GM19025 (cell line): ENCODE measurements at regions not wholly inside any gene's neighbourhood (a gene's known extent, or its start where the extent isn't known, plus 50 kb on each side); places are given as distances from the start of the nearest gene placed in this dataset.
A peak's percentile ranks its signal among the peaks of the same experiment; 100 is the strongest.

Source experiments
- ATAC-seq: cut with Tn5 transposase; IDR thresholded peaks from one replicate; pipeline ENCODE4 v1.9.1; 2021; ENCODE audit warnings: mild to moderate bottlenecking, low read depth, moderate library complexity; ENCODE audit not compliant: unreplicated experiment

- no peak for ATAC-seq
Measured at GRCh38 chr1:221182791-221183533, 303.7 kb downstream of the HLX start.

GRCh38 chr1:221184131-221184794 lies 305.0 kb downstream of the HLX start:
- ATAC-seq: no peak

- no peak for ATAC-seq
Measured at GRCh38 chr1:221187174-221187573, 307.9 kb downstream of the HLX start.

GRCh38 chr1:221188458-221188857 lies 309.2 kb downstream of the HLX start:
- no peak for ATAC-seq

GRCh38 chr1:221190249-221190648 lies 311.0 kb downstream of the HLX start:
- ATAC-seq: no peak

- ATAC-seq: no peak
Measured at GRCh38 chr1:221192055-221192454, 312.8 kb downstream of the HLX start.

- ATAC-seq: no peak
Measured at GRCh38 chr1:221200464-221200863, 321.2 kb downstream of the HLX start.

GRCh38 chr1:221201773-221202172 lies 322.5 kb downstream of the HLX start:
- no peak for ATAC-seq

GRCh38 chr1:221203224-221204054 lies 324.2 kb downstream of the HLX start:
- ATAC-seq: peak; percentile 55

- no peak for ATAC-seq
Measured at GRCh38 chr1:221204055-221204833, 325.0 kb downstream of the HLX start.

GRCh38 chr1:221206076-221206475 lies 326.8 kb downstream of the HLX start:
- no peak for ATAC-seq

GRCh38 chr1:221212926-221213325 lies 333.7 kb downstream of the HLX start:
- no peak for ATAC-seq

GRCh38 chr1:221217029-221217428 lies 337.8 kb downstream of the HLX start:
- ATAC-seq: no peak

- ATAC-seq: no peak
Measured at GRCh38 chr1:221223281-221223680, 344.0 kb downstream of the HLX start.

- no peak for ATAC-seq
Measured at GRCh38 chr1:221227460-221227859, 348.2 kb downstream of the HLX start.

GRCh38 chr1:221227872-221228337 lies 348.7 kb downstream of the HLX start:
- ATAC-seq: no peak

- ATAC-seq: no peak
Measured at GRCh38 chr1:221228594-221228993, 349.4 kb downstream of the HLX start.

- no peak for ATAC-seq
Measured at GRCh38 chr1:221230605-221231004, 351.4 kb downstream of the HLX start.

- no peak for ATAC-seq
Measured at GRCh38 chr1:221234791-221235190, 355.5 kb downstream of the HLX start.

GRCh38 chr1:221237587-221237986 lies 358.3 kb downstream of the HLX start:
- ATAC-seq: no peak
